ENCODE measurements at regions not wholly inside any gene's neighbourhood (a gene's known extent, or its start where the extent isn't known, plus 50 kb on each side); places are given as distances from the start of the nearest gene placed in this dataset.

DNA sequence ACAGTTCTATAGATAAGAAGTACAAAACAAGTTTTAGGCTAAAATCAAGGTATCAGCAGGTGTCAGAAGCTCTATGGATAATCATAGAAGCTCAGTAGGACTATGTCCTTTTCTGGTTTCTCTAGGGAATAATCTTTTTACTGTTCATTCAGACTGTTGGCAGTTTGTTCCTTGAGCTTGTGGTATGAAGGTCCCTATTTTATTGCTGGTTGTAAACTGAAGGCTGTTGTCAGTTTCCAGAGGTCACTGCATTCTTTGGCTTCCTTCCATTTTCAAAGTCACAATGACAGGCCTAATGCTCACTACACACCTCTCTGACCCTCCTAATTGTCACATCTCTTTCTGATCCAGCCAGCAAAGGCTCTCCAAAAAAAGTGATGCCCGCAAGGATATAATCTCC lies 337.9 kb upstream of the EDNRB start:
- Mint-ChIP-seq H3K36me3 (no peaks in the 10 kb centered on the region), H3K27ac (no peak overlapping the region), H3K27me3 (no peaks in the 10 kb centered on the region), H3K9me3 (peaks cover 4% of the 10 kb centered on the region), H3K4me3 (no peak overlapping the region), H3K4me1 (no peaks in the 10 kb centered on the region)
- no peak for DNase-seq
- CTCF ChIA-PET = no interaction called here

DNA sequence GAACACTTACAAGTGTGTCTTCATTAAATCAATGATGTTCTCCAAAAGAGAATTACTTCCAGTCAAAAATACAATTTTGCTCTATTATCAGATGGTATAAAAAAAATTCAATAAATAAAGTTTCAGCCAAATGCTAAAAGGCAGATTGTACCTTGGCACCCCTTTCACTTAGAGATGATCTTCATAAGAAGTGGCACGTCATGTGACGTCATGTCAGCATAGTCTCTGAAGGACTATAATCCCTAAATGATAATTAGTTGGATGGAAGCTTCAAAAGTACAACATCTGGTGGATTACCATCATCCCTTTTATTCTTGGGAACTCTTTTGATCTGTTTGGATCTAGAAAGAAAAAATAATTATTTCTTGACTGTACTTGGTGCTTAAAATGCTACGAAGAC lies 335.5 kb upstream of the EDNRB start:
- H3K36me3 Mint-ChIP-seq = no peaks in the 10 kb centered on the region
- CTCF ChIA-PET = no interaction called here
- no peaks in the 10 kb centered on the region for H3K9me3 Mint-ChIP-seq
- H3K27me3 Mint-ChIP-seq = no peaks in the 10 kb centered on the region
- H3K4me3 Mint-ChIP-seq = no peak overlapping the region
- no peak overlapping the region for H3K27ac Mint-ChIP-seq
- no peaks in the 10 kb centered on the region for H3K4me1 Mint-ChIP-seq
- no peak for DNase-seq

GRCh38 chr13:78247362-78247761 lies 328.7 kb upstream of the EDNRB start:
- no peak for DNase-seq
- Mint-ChIP-seq H3K27me3 (no peaks in the 10 kb centered on the region), H3K36me3 (no peaks in the 10 kb centered on the region), H3K27ac (no peak overlapping the region), H3K4me3 (no peak overlapping the region), H3K4me1 (no peaks in the 10 kb centered on the region), H3K9me3 (no peaks in the 10 kb centered on the region)
- CTCF ChIA-PET = no interaction called here

- H3K4me3 Mint-ChIP-seq = no peak overlapping the region
- no peaks in the 10 kb centered on the region for H3K27me3 Mint-ChIP-seq
- no peaks in the 10 kb centered on the region for H3K4me1 Mint-ChIP-seq
- no peaks in the 10 kb centered on the region for H3K36me3 Mint-ChIP-seq
- DNase-seq = peak; percentile 43
- H3K27ac Mint-ChIP-seq = no peak overlapping the region
- no peaks in the 10 kb centered on the region for H3K9me3 Mint-ChIP-seq
- CTCF ChIA-PET = interaction anchor here (0.6 to 2.3 kb wide), 8 partner anchors 9 to 737 kb away, joined by 3 to 16 read pairs (median 4); no protein-coding TSS in a partner anchor
Measured at GRCh38 chr13:78241278-78241919, 322.8 kb upstream of the EDNRB start.

- H3K27ac Mint-ChIP-seq = no peak overlapping the region
- CTCF ChIA-PET = interaction anchor here (0.6 to 1.0 kb wide), 2 partner anchors 16 to 19 kb away, joined by 3 read pairs; no protein-coding TSS in a partner anchor
- H3K4me3 Mint-ChIP-seq = no peak overlapping the region
- H3K9me3 Mint-ChIP-seq = no peaks in the 10 kb centered on the region
- H3K27me3 Mint-ChIP-seq = no peaks in the 10 kb centered on the region
- no peaks in the 10 kb centered on the region for H3K36me3 Mint-ChIP-seq
- DNase-seq = no peak
- H3K4me1 Mint-ChIP-seq = no peaks in the 10 kb centered on the region
Measured at GRCh38 chr13:78239714-78240113, 321.1 kb upstream of the EDNRB start.

- no peaks in the 10 kb centered on the region for H3K4me1 Mint-ChIP-seq
- H3K27ac Mint-ChIP-seq = no peak overlapping the region
- no peaks in the 10 kb centered on the region for H3K36me3 Mint-ChIP-seq
- no peak overlapping the region for H3K4me3 Mint-ChIP-seq
- DNase-seq = no peak
- CTCF ChIA-PET = no interaction called here
- no peaks in the 10 kb centered on the region for H3K9me3 Mint-ChIP-seq
- no peaks in the 10 kb centered on the region for H3K27me3 Mint-ChIP-seq
Measured at GRCh38 chr13:78238911-78239310, 320.3 kb upstream of the EDNRB start.

DNA sequence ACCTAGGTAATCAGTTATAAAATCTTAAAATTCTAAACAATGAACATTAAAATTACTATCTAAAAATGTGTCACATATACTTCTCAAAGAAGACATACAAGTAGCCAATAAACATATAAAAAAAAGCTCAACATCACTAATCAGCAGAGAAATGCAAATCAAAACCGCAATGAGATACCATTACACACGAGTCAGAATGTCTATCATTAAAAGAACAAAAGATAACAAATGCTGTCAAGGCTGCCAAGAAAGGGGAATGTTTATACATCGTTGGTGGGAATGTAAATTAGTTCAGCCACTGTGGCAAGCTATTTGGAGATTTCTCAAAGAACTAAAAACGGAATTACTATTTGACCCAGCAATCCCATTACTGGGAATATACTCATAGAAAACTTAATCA lies 310.3 kb upstream of the EDNRB start:
- no peak overlapping the region for H3K4me3 Mint-ChIP-seq
- H3K9me3 Mint-ChIP-seq = no peaks in the 10 kb centered on the region
- DNase-seq = no peak
- no peaks in the 10 kb centered on the region for H3K4me1 Mint-ChIP-seq
- no peaks in the 10 kb centered on the region for H3K27me3 Mint-ChIP-seq
- H3K36me3 Mint-ChIP-seq = no peaks in the 10 kb centered on the region
- H3K27ac Mint-ChIP-seq = no peak overlapping the region
- CTCF ChIA-PET = no interaction called here

- H3K27me3 Mint-ChIP-seq = no peaks in the 10 kb centered on the region
- CTCF ChIA-PET = no interaction called here
- no peaks in the 10 kb centered on the region for H3K9me3 Mint-ChIP-seq
- H3K27ac Mint-ChIP-seq = no peak overlapping the region
- H3K36me3 Mint-ChIP-seq = no peaks in the 10 kb centered on the region
- H3K4me1 Mint-ChIP-seq = no peaks in the 10 kb centered on the region
- DNase-seq = no peak
- no peak overlapping the region for H3K4me3 Mint-ChIP-seq
Measured at GRCh38 chr13:78228211-78228610, 309.6 kb upstream of the EDNRB start.

DNA sequence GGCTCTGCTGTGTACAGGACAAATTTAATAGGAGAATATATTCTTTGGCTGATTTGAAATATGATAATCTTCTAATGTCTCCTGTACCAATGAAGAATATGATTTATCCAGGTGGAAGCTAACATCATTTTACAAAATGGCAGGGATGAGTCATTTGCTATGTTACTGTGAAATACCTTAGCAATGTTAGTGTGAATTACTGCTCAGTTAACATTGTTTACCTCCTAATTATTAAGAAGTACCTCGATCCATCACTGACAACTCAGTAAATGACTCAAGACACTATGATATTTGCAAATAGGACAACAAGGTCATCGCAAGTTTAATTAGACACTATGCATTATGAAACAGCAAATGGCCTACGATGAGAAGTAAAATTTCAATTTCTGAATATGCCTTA lies 309.1 kb upstream of the EDNRB start:
- H3K27me3 Mint-ChIP-seq = no peaks in the 10 kb centered on the region

DNA sequence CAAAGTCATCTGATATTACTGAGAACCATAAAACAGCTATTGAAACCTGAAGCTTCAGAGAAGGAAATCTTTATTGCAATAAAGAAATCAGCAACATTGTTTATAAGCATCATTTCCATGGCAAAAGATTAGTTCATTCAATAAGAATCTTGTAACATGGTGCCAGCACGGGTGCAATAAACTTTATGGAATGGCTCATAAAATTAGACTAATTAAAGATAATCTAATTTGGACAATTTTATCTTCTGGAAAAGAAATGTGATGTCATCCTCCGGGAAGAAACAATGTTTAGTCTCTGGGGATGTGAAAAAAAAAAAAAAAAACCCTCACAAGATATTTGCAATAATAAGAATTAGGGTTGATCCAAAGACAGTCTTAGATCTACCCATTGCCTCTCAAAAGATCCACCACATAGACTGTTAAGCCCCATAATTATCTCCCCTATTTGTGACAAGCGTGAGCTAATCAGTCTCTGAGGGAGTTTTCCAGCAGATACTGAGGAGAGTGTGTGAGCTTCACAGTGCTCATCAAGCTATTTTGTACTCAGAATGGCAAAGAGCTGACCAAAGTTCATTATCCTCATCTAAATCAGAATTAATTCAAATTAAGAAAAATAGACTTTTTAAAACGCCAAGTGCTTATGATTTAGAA lies 297.0 kb upstream of the EDNRB start:
- no peaks in the 10 kb centered on the region for H3K36me3 Mint-ChIP-seq
- no peak overlapping the region for H3K27ac Mint-ChIP-seq
- H3K4me3 Mint-ChIP-seq = no peak overlapping the region
- no peaks in the 10 kb centered on the region for H3K4me1 Mint-ChIP-seq
- H3K27me3 Mint-ChIP-seq = no peaks in the 10 kb centered on the region
- H3K9me3 Mint-ChIP-seq = no peaks in the 10 kb centered on the region
- DNase-seq = no peak
- CTCF ChIA-PET = no interaction called here

More for the DNA sequence above, 309.1 kb upstream of the EDNRB start:
- H3K4me3 Mint-ChIP-seq = no peak overlapping the region
- H3K4me1 Mint-ChIP-seq = no peaks in the 10 kb centered on the region
- CTCF ChIA-PET = no interaction called here
- no peaks in the 10 kb centered on the region for H3K9me3 Mint-ChIP-seq
- H3K36me3 Mint-ChIP-seq = no peaks in the 10 kb centered on the region
- no peak overlapping the region for H3K27ac Mint-ChIP-seq
- no peak for DNase-seq

GRCh38 chr13:78201411-78201810 lies 282.8 kb upstream of the EDNRB start:
- no peak overlapping the region for H3K4me3 Mint-ChIP-seq
- no peak for DNase-seq
- no peaks in the 10 kb centered on the region for H3K36me3 Mint-ChIP-seq
- H3K4me1 Mint-ChIP-seq = no peaks in the 10 kb centered on the region
- H3K9me3 Mint-ChIP-seq = no peaks in the 10 kb centered on the region
- no peaks in the 10 kb centered on the region for H3K27me3 Mint-ChIP-seq
- no peak overlapping the region for H3K27ac Mint-ChIP-seq
- CTCF ChIA-PET = no interaction called here

DNA sequence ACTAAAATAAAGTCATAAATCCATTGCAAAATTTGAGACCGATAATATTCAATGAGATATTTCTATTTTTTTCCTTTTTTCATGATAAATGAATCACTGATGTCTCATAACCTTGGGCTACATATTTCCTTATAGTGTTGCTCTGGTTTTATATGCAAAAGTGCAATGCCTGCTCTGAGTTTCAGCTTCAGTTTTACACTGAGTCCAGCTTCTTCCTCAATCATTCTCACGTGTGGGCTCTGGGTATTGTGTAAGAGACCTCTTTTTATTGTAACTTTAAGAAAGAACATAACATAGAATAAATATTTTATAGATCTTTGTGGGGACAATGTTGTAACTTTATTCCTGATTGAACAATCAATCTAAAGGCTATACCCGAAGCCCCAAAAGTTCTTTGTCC lies 280.2 kb upstream of the EDNRB start:
- DNase-seq = no peak
- H3K36me3 Mint-ChIP-seq = no peaks in the 10 kb centered on the region
- no peaks in the 10 kb centered on the region for H3K4me1 Mint-ChIP-seq
- no peaks in the 10 kb centered on the region for H3K9me3 Mint-ChIP-seq
- CTCF ChIA-PET = no interaction called here
- H3K4me3 Mint-ChIP-seq = no peak overlapping the region
- no peak overlapping the region for H3K27ac Mint-ChIP-seq
- no peaks in the 10 kb centered on the region for H3K27me3 Mint-ChIP-seq

- Mint-ChIP-seq H3K4me1 (no peaks in the 10 kb centered on the region), H3K36me3 (no peaks in the 10 kb centered on the region), H3K27me3 (no peaks in the 10 kb centered on the region), H3K4me3 (no peak overlapping the region), H3K27ac (no peak overlapping the region), H3K9me3 (no peaks in the 10 kb centered on the region)
- CTCF ChIA-PET = no interaction called here
- no peak for DNase-seq
Measured at GRCh38 chr13:78198419-78198818, 279.8 kb upstream of the EDNRB start.

GRCh38 chr13:78197231-78197630 lies 278.6 kb upstream of the EDNRB start:
- Mint-ChIP-seq H3K9me3 (no peaks in the 10 kb centered on the region), H3K4me3 (no peak overlapping the region), H3K27me3 (no peaks in the 10 kb centered on the region), H3K4me1 (no peaks in the 10 kb centered on the region), H3K36me3 (no peaks in the 10 kb centered on the region), H3K27ac (no peak overlapping the region)
- CTCF ChIA-PET = no interaction called here
- DNase-seq = no peak

- CTCF ChIA-PET = interaction anchor here (0.6 kb wide), 1 partner anchor 706 kb away, joined by 3 read pairs; no protein-coding TSS in a partner anchor
- no peaks in the 10 kb centered on the region for H3K36me3 Mint-ChIP-seq
- DNase-seq = no peak
- H3K27ac Mint-ChIP-seq = no peak overlapping the region
- H3K4me3 Mint-ChIP-seq = no peak overlapping the region
- no peaks in the 10 kb centered on the region for H3K9me3 Mint-ChIP-seq
- no peaks in the 10 kb centered on the region for H3K4me1 Mint-ChIP-seq
- H3K27me3 Mint-ChIP-seq = no peaks in the 10 kb centered on the region
Measured at GRCh38 chr13:78194904-78195639, 276.4 kb upstream of the EDNRB start.
